ENCODE measurements at regions not wholly inside any gene's neighbourhood (a gene's known extent, or its start where the extent isn't known, plus 50 kb on each side); places are given as distances from the start of the nearest gene placed in this dataset.

GRCh38 chr2:239535413-239536144 is 134.8 kb upstream of the HDAC4 start:
- TF ChIP-seq POLR2A (IDR thresholded peaks at IDR 0.05) (no peak), CTCF (IDR thresholded peaks at IDR 0.05) (no peak)
- Histone ChIP-seq H3K36me3 (replicated peaks in 1 of 2; ENCODE audit: insufficient read depth in 1 of 2, low read depth in 2 of 2) (no peaks in the 10 kb centered on the region), H3K9me3 (peaks cover 0 to 4% (median 0%) of the 10 kb centered on the region in 3 donors), H3K4me1 (no peaks in the 10 kb centered on the region), H3K4me3 (no peak overlapping the region), H3K27me3 (no peaks in the 10 kb centered on the region), H3K27ac (no peak overlapping the region)
- intact Hi-C loops (cut with DNase I) = no loop called here
- DNase-seq = no peak
- 72 to 74% methylated on average over 6 to 8 of the region's 8 CpGs for WGBS, 2 donors
- ATAC-seq = no peak

- DNase-seq (no peak), ATAC-seq (no peak)
- TF ChIP-seq CTCF (IDR thresholded peaks at IDR 0.05) (no peak), POLR2A (IDR thresholded peaks at IDR 0.05) (no peak)
- Histone ChIP-seq H3K4me1 (no peaks in the 10 kb centered on the region), H3K4me3 (no peak overlapping the region), H3K9me3 (peaks cover 0 to 4% (median 0%) of the 10 kb centered on the region in 3 donors), H3K27ac (no peak overlapping the region), H3K36me3 (replicated peaks in 1 of 2; ENCODE audit: insufficient read depth in 1 of 2, low read depth in 2 of 2) (no peaks in the 10 kb centered on the region), H3K27me3 (no peaks in the 10 kb centered on the region)
- WGBS, 2 donors = 74% methylated on average over 9 to 14 of the region's 14 CpGs
- intact Hi-C loops (cut with DNase I) = no loop called here
Measured at GRCh38 chr2:239534581-239535412, 134.0 kb upstream of the HDAC4 start.

GRCh38 chr2:239533569-239534316 is 132.9 kb upstream of the HDAC4 start:
- no peaks in the 10 kb centered on the region for H3K27me3 ChIP-seq
- peaks cover 0 to 4% (median 0%) of the 10 kb centered on the region in 3 donors for H3K9me3 ChIP-seq
- H3K4me3 ChIP-seq = no peak overlapping the region
- whole genome bisulfite sequencing, 2 donors = 61 to 71% methylated on average over 9 to 10 of the region's 10 CpGs
- DNase-seq = no peak
- ATAC-seq = no peak
- H3K4me1 ChIP-seq = no peaks in the 10 kb centered on the region
- H3K36me3 ChIP-seq (replicated peaks in 1 of 2; ENCODE audit: insufficient read depth in 1 of 2, low read depth in 2 of 2) = no peaks in the 10 kb centered on the region
- no peak for TF ChIP-seq POLR2A (IDR thresholded peaks at IDR 0.05)
- TF ChIP-seq CTCF (IDR thresholded peaks at IDR 0.05) = no peak
- intact Hi-C loops (cut with DNase I) = no loop called here
- H3K27ac ChIP-seq = no peak overlapping the region

GRCh38 chr2:239532859-239533258 is 132.0 kb upstream of the HDAC4 start:
- intact Hi-C loops (cut with DNase I) = no loop called here

More at GRCh38 chr2:239532859-239533258, 132.0 kb upstream of the HDAC4 start:
- H3K4me3 ChIP-seq = no peak overlapping the region
- H3K27ac ChIP-seq = no peak overlapping the region
- no peaks in the 10 kb centered on the region for H3K36me3 ChIP-seq (replicated peaks in 1 of 2; ENCODE audit: insufficient read depth in 1 of 2, low read depth in 2 of 2)
- H3K27me3 ChIP-seq = no peaks in the 10 kb centered on the region
- H3K9me3 ChIP-seq = peaks cover 0 to 4% (median 0%) of the 10 kb centered on the region in 3 donors
- DNase-seq = peak in 2 of 4 donors; percentile 22 to 35
- TF ChIP-seq POLR2A (IDR thresholded peaks at IDR 0.05) = no peak
- TF ChIP-seq CTCF (IDR thresholded peaks at IDR 0.05) = no peak
- H3K4me1 ChIP-seq = no peaks in the 10 kb centered on the region
- ATAC-seq = no peak
- 41 to 55% methylated on average over 10 of the region's 10 CpGs for WGBS, 2 donors
